BJ (cell line): ENCODE measurements at regions not wholly inside any gene's neighbourhood (a gene's known extent, or its start where the extent isn't known, plus 50 kb on each side); places are given as distances from the start of the nearest gene placed in this dataset.

Experiments used
- CTCF ChIA-PET: fragments of 350-600 bp; formaldehyde crosslinking; extraction: SDS; loops from one replicate; lab custom pipeline; 2021; ENCODE audit warnings: antibody characterized with exemption, inconsistent platforms; lab: Yijun Ruan, JAX
- POLR2A ChIA-PET: fragments of 300-600 bp; sonication (Branson Sonifier 250); formaldehyde crosslinking; extraction: SDS; loops from one replicate; lab custom pipeline; 2021; ENCODE audit warnings: antibody characterized with exemption; lab: Charles Lee
- DNase-seq: peaks from one replicate; pipeline ENCODE4 v3.0.0-alpha.2; 2011; ENCODE audit warnings: low read depth
- H3K27me3 ChIP-seq: 2 replicates; pipeline ENCODE4 v1.6.0; 2011; ENCODE audit warnings: low read length; ENCODE audit not compliant: control insufficient read depth, insufficient read depth
- H3K36me3 ChIP-seq: 2 replicates; pipeline ENCODE4 v1.5.1; 2011; ENCODE audit warnings: low read length; ENCODE audit not compliant: control insufficient read depth, insufficient read depth
- H3K4me3 ChIP-seq: 2 replicates; pipeline ENCODE4 v1.5.1; 2011; ENCODE audit warnings: low read depth, mild to moderate bottlenecking, control low read depth, low read length
- CTCF ChIP-seq: IDR thresholded peaks from 2 replicates; pipeline ENCODE4 v1.5.1; 2011; ENCODE audit warnings: low read depth, mild to moderate bottlenecking, control low read depth, inconsistent platforms, low read length, moderate library complexity; ENCODE audit not compliant: insufficient read depth

DNA sequence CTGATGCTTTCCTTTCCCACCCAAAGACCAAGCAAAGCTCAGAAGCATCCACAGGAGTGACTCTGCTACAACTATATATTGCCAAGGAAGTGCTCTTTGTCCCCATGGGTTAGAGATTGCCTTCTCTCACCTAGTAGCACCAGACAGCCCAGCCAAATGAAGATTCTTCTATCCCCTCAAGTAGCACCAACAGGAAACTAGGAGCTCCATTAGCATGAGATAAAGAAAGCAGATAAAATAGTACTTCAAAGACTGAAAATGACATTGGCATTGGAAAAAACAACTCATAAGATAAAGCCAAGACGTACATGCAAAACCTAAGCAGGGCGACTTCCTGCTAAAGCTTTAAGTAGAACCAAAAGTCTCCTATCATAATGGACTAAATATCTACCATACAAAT is 871.5 kb downstream of the AMY1C start:
- no peak for DNase-seq
- ChIA-PET POLR2A (no interaction called here), CTCF (no interaction called here)

GRCh38 chr1:104624538-104624937 is 874.8 kb downstream of the AMY1C start:
- ChIA-PET CTCF (no interaction called here), POLR2A (no interaction called here)
- Histone ChIP-seq H3K27me3 (no peaks in the 10 kb centered on the region), H3K36me3 (no peaks in the 10 kb centered on the region), H3K4me3 (no peak overlapping the region)
- TF ChIP-seq CTCF, result no peak
- DNase-seq, result no peak

More for the DNA sequence above, 871.5 kb downstream of the AMY1C start:
- H3K27me3 ChIP-seq, result no peaks in the 10 kb centered on the region
- H3K4me3 ChIP-seq, result no peak overlapping the region
- H3K36me3 ChIP-seq, result no peaks in the 10 kb centered on the region
- TF ChIP-seq CTCF, result no peak

- no peak for TF ChIP-seq CTCF
- ChIA-PET CTCF (no interaction called here), POLR2A (no interaction called here)
- no peaks in the 10 kb centered on the region for H3K36me3 ChIP-seq
- H3K27me3 ChIP-seq, result no peaks in the 10 kb centered on the region
- DNase-seq, result no peak
- H3K4me3 ChIP-seq, result no peak overlapping the region
Observed at GRCh38 chr1:104629589-104629988, 879.9 kb downstream of the AMY1C start.

- no peak for TF ChIP-seq CTCF
- no peak for DNase-seq
- Histone ChIP-seq H3K4me3 (no peak overlapping the region), H3K27me3 (no peaks in the 10 kb centered on the region), H3K36me3 (no peaks in the 10 kb centered on the region)
- CTCF ChIA-PET, result interaction anchor here (0.7 kb wide), 1 partner anchor 1564 kb away, joined by 3 read pairs; no protein-coding TSS in a partner anchor
- POLR2A ChIA-PET, result no interaction called here
Observed at GRCh38 chr1:104630567-104631149, 881.0 kb downstream of the AMY1C start.

DNA sequence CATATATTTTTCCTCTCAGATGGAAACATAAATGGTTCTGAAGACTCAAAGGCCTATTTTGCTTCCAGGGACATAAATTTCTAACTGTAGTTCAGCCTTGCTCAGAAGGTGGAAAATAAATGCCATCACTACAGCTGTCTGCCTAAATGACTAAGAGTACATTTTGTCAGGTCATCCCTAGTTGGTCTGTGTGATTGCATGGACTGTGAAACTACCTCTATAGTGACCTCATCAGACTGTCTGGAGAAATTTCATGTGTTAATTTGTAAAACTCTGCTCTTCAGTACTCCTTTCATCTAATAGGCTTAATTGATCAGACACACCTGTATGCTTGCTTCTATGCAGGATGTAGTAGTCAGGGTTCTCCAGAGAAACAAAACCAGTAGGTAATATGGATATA is 886.9 kb downstream of the AMY1C start:
- Histone ChIP-seq H3K36me3 (no peaks in the 10 kb centered on the region), H3K27me3 (no peaks in the 10 kb centered on the region), H3K4me3 (no peak overlapping the region)
- POLR2A ChIA-PET, result no interaction called here
- no peak for DNase-seq
- no peak for TF ChIP-seq CTCF
- CTCF ChIA-PET, result no interaction called here
